Keratinocyte (primary cell): ENCODE measurements at regions not wholly inside any gene's neighbourhood (a gene's known extent, or its start where the extent isn't known, plus 50 kb on each side); places are given as distances from the start of the nearest gene placed in this dataset.

ENCODE experiments used
- DNase-seq: peaks from one replicate; pipeline ENCODE4 v3.0.0-alpha.2; 2011; ENCODE audit warnings: low read depth, missing footprints, low spot score
- FAIRE-seq: peaks from 2 replicates; lab custom pipeline; 2011; peaks lifted over from hg19 to GRCh38; lab: Jason Lieb, UNC
- H2AFZ ChIP-seq: 2 replicates; pipeline ENCODE4 v1.6.0; 2012; ENCODE audit warnings: low read length, control low read depth, inconsistent platforms; ENCODE audit not compliant: control insufficient read depth
- H3K27ac ChIP-seq: 2 replicates; pipeline ENCODE4 v1.5.1; 2011; ENCODE audit warnings: low read length; ENCODE audit not compliant: control insufficient read depth, insufficient read depth
- H3K27me3 ChIP-seq: 3 replicates; pipeline ENCODE4 v1.6.0; 2011; ENCODE audit warnings: low read length; ENCODE audit not compliant: control insufficient read depth, insufficient read depth; ENCODE audit errors: extremely low read depth
- H3K36me3 ChIP-seq, 2 experiments: 2 replicates in 1 of 2; 3 replicates in 1 of 2; pipeline ENCODE4 v1.5.1; 2011; ENCODE audit warnings: low read length in 2 of 2, mild to moderate bottlenecking in 1 of 2; ENCODE audit not compliant: control insufficient read depth in 2 of 2, insufficient read depth in 2 of 2; ENCODE audit errors: extremely low read depth in 1 of 2
- H3K4me1 ChIP-seq: 3 replicates; pipeline ENCODE4 v1.5.1; 2011; ENCODE audit warnings: low read length; ENCODE audit not compliant: control insufficient read depth, insufficient read depth; ENCODE audit errors: extremely low read depth
- H3K4me2 ChIP-seq: 3 replicates; pipeline ENCODE4 v1.6.0; 2011; ENCODE audit warnings: low read depth, low read length; ENCODE audit not compliant: control insufficient read depth, insufficient read depth; ENCODE audit errors: extremely low read depth
- H3K4me3 ChIP-seq, 3 experiments: fragments of 200-600 bp in 1 of 3; sonication (generic) in 1 of 3; 2 replicates in 2 of 3; 3 replicates in 1 of 3; pipeline ENCODE4 v1.5.1; 2011 to 2016; ENCODE audit warnings: low read length in 3 of 3, mild to moderate bottlenecking in 3 of 3, control low read depth in 2 of 3, inconsistent platforms in 1 of 3, low read depth in 1 of 3, mixed read lengths in 1 of 3, mixed run types in 1 of 3, moderate library complexity in 1 of 3; ENCODE audit not compliant: control insufficient read depth in 2 of 3, insufficient read depth in 2 of 3; ENCODE audit errors: extremely low read depth in 1 of 3
- H3K79me2 ChIP-seq: 2 replicates; pipeline ENCODE4 v1.6.0; 2012; ENCODE audit warnings: low read length; ENCODE audit not compliant: control insufficient read depth, insufficient read depth
- H3K9ac ChIP-seq: 3 replicates; pipeline ENCODE4 v1.6.0; 2011; ENCODE audit warnings: low read length; ENCODE audit not compliant: control insufficient read depth, insufficient read depth; ENCODE audit errors: extremely low read depth
- H3K9me1 ChIP-seq: 3 replicates; pipeline ENCODE4 v1.6.0; 2011; ENCODE audit warnings: low read length; ENCODE audit not compliant: control insufficient read depth, insufficient read depth; ENCODE audit errors: extremely low read depth
- H3K9me3 ChIP-seq: 2 replicates; pipeline ENCODE4 v1.5.1; 2012; ENCODE audit warnings: low read depth, low read length; ENCODE audit not compliant: control insufficient read depth
- H4K20me1 ChIP-seq: 3 replicates; pipeline ENCODE4 v1.6.0; 2011; ENCODE audit warnings: low read length; ENCODE audit not compliant: control insufficient read depth, insufficient read depth; ENCODE audit errors: extremely low read depth
- CTCF ChIP-seq, 3 experiments: IDR thresholded peaks in 1 of 3; conservative IDR thresholded peaks in 1 of 3; optimal IDR thresholded peaks in 1 of 3; 2 replicates in 2 of 3; 3 replicates in 1 of 3; pipeline versions ENCODE3 to v1.5.1; 2011; ENCODE audit warnings: low read length in 3 of 3, mild to moderate bottlenecking in 3 of 3, moderate library complexity in 2 of 3, control low read depth in 1 of 3, inconsistent platforms in 1 of 3; ENCODE audit not compliant: insufficient read depth in 2 of 3; ENCODE audit errors: extremely low read depth in 1 of 3
- EZH2 ChIP-seq: IDR thresholded peaks from one replicate; pipeline ENCODE4 v1.6.1; 2012; ENCODE audit warnings: inconsistent platforms, mild to moderate bottlenecking, low read length, moderate library complexity
- dilution Hi-C: fragments of 300-500 bp; cut with MboI; formaldehyde crosslinking; loops from one replicate; pipeline ENCODE4 v1.7.0; 2020; ENCODE audit warnings: low sequenced_read_pairs; ENCODE audit not compliant: extremely low pct_ligation_motif_present

GRCh38 chr22:47463220-47463619 is 700.8 kb downstream of the TBC1D22A start:
- H3K9me1 ChIP-seq = no peaks in the 10 kb centered on the region
- no peak overlapping the region for H3K9ac ChIP-seq
- FAIRE-seq (no peak), DNase-seq (no peak)
- H4K20me1 ChIP-seq = no peaks in the 10 kb centered on the region
- no peak overlapping the region for H3K4me3 ChIP-seq
- no peaks in the 10 kb centered on the region for H3K79me2 ChIP-seq
- H3K27ac ChIP-seq = no peak overlapping the region
- H3K4me1 ChIP-seq = no peaks in the 10 kb centered on the region
- no peak for TF ChIP-seq EZH2
- no peak for TF ChIP-seq CTCF (optimal IDR thresholded peaks at IDR 0.05 in 1 of 3, IDR thresholded peaks at IDR 0.05 in 1 of 3, conservative IDR thresholded peaks at IDR 0.05 in 1 of 3; ENCODE audit: extremely low read depth in 1 of 3, insufficient read depth in 2 of 3, low read length in 3 of 3)
- H3K4me2 ChIP-seq = no peak overlapping the region
- H2AFZ ChIP-seq = no peak overlapping the region
- peaks cover 2% of the 10 kb centered on the region for H3K9me3 ChIP-seq
- dilution Hi-C loops = no loop called here
- no peaks in the 10 kb centered on the region for H3K36me3 ChIP-seq
- H3K27me3 ChIP-seq = no peaks in the 10 kb centered on the region

- dilution Hi-C loops = no loop called here
- Histone ChIP-seq H3K27ac (no peak overlapping the region), H3K79me2 (no peaks in the 10 kb centered on the region), H3K4me2 (no peak overlapping the region), H4K20me1 (no peaks in the 10 kb centered on the region), H3K4me1 (no peaks in the 10 kb centered on the region), H2AFZ (no peak overlapping the region), H3K9ac (no peak overlapping the region), H3K9me1 (no peaks in the 10 kb centered on the region), H3K9me3 (peaks cover 5% of the 10 kb centered on the region), H3K27me3 (no peaks in the 10 kb centered on the region), H3K4me3 (no peak overlapping the region), H3K36me3 (no peaks in the 10 kb centered on the region)
- DNase-seq = no peak
- TF ChIP-seq CTCF (optimal IDR thresholded peaks at IDR 0.05 in 1 of 3, IDR thresholded peaks at IDR 0.05 in 1 of 3, conservative IDR thresholded peaks at IDR 0.05 in 1 of 3; ENCODE audit: extremely low read depth in 1 of 3, insufficient read depth in 2 of 3, low read length in 3 of 3) = no peak
- TF ChIP-seq EZH2 = no peak
- FAIRE-seq = no peak
Measured at GRCh38 chr22:47460861-47461260, 698.4 kb downstream of the TBC1D22A start.
